ENCODE measurements at regions not wholly inside any gene's neighbourhood (a gene's known extent, or its start where the extent isn't known, plus 50 kb on each side); places are given as distances from the start of the nearest gene placed in this dataset.
A peak's percentile ranks its signal among the peaks of the same experiment; 100 is the strongest.

DNA sequence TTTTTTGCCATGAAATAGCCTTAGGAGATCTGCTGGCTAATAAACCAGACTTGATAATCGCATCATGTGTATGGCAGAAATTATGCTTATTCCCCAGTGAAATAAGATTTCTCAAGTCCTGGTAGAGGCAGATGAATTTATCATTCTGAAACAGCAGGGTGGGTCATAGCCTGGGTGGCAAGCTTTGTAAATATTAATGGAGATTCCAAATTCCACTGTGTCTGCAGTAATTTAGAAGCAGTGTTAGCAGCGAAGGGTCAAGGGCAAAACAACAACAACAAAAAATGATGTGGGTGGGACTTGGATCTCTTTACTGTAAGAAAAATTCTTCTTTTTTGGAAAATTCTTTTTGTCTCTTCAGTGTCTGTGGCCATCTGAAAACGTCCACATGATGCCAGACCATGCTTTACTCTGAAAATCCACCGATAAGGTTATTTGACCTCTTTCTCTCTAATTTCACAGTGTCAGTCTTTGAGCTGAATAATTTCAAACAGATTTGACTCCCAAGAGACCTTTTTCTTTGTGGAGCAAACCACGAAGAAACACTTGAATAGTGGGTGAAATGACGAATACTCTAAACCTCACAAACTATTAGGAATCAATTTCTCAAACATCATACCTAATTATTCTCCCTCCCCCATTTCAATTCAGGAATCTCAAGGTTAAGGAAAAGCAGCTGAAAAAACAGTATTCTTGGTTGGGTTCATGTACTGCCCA lies 106.0 kb upstream of the RPS23 start:
- no peak for DNase-seq

DNA sequence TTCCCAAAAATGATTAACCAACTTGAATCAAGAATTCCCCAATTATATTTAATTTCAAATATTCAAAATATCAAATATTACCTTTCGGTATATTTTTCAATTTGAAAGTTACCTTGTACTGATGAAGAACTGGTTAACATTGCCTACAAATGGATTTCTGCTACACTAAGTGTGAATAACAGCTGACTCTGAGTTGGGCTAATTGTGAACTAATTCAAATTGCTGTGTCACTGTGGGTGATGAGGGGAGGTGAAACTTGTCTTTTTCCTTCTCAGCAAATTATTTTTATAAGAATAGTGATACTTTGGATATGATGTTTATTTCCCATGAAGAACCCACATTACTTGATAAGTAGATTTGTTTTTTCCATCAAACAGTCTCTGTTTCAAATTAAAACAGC lies 103.4 kb upstream of the RPS23 start:
- no peak for DNase-seq

DNA sequence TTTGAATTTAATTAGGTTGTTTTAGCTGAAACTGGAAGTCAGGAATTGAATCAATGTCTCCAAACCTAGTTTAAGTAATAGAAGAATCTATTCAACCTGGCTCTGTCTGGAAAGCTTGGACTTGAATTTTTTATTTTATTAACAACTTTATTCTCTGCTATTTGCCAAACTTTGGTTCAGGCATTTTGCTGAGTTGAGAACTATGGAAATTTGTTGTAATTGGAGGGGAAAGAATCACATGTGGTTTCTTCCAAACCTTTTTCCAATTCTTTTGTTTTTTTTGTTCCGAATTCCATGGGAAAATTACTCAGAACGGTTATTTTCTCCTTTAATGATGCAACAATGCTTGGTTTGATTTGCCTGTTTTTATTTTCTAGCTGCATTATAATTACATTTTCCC lies 98.2 kb upstream of the RPS23 start:
- no peak for DNase-seq

DNA sequence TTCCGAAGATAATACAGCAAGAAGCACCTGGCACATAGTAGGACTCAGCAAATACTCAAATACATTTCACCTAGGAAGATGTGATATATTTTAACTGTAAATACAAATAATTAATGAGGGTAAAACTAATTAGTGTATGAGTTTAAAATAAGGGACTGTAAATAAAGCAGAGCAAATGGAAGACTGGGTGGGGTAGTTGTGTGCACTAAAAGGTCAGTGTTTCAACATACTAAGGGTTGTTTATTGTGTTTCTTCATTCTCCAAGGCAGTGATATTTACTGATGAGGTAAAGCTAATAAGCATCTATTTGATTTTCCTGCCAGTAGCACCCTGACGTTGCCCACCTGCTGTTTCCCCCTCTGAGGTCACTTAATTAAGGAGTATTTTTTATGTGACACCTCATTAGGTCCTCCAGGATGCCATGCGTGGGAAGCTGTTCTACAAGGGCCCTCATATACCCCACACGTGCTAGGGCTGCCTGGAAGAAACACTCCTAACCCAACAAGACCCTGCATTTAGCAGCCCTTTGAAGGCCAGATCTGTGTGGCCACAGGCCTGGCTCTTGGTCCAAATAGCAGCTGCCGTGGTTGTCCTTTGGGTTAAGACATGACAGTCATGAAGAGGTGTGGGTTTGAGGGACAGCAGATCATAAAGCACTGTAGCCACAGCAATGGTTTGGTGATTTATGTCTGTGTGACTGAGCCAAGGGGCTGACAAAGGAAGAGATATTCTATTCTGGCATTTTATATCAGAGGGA lies 97.5 kb upstream of the RPS23 start:
- no peak for DNase-seq

DNA sequence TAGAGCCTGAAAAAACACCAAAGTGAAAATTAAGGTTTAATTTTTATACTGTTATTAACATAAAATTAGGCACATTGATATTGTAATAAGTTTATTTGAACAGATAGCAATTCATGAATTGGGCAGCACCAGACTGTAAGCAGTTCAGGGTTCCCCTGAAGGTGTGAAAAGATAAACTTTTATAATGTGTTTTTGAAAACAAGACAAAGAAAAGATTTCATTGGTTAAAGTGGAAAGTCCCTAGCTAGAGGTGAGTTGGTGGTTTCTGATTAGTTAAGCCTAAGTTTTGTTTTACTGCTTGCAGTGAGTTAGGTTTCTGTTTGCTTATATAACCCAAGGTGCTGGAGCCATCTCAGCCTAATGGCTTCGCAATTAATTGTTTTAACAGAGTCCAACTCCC lies 96.5 kb upstream of the RPS23 start:
- no peak for DNase-seq

DNA sequence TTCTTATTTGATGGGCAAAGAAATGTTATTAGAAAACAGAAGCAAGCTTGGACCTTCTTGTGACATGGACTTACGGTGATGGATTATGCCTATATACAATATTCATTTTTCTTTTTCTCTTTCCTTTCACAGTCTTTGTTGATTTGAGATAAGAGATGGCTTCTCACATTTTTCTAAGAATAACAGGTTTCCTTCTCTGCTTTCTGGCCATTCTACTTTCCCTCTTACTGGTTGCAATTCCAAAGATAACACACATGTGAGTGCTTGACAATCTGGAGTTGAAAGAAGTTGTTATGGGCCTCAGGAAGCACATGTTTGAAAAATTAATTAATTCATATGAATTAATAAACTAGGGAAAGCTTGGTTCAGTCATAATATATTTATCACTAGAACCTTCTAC lies 89.8 kb upstream of the RPS23 start:
- DNase-seq, result no peak

DNA sequence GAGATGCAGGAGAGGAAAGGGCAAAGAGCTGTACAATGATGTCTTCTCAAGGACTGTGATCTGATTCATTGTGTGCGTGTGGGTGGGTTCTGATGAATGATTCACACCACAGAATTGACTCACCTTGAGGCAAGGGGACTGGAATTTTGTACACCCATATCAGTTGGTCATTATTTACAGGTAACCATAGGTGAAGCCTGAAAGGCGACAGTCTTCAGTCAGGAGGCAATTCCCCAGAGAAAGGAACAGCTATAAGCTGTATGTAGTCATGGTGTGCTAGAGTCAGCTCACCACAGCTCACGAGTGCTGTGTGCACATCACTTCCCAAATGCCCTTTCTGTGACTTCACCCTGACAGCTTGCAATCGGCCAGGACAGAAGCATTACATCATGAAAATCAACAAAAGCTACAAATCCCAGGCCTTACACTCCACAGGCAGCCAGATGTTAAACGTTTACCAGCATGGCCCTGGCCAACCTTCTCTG lies 87.6 kb upstream of the RPS23 start:
- no peak for DNase-seq

DNA sequence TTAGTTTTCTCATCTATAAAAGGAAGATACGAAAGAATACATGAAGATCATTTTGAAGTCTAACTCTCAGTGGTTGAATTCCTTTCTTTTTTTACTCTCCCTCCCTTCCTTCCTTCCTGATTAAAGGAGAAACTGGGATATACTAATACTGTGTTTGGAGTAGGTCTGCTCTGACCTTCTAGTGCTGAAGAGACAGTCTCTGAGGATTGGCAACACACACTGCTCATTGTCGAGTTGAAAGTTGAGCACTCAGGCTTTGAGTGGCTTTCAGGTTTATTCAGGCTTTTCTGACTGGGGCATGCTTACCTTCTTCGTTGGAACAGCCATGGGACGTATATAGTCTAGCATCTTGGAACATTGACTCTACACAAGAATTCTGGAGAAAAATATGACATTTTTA lies 86.9 kb upstream of the RPS23 start:
- DNase-seq, result no peak

DNA sequence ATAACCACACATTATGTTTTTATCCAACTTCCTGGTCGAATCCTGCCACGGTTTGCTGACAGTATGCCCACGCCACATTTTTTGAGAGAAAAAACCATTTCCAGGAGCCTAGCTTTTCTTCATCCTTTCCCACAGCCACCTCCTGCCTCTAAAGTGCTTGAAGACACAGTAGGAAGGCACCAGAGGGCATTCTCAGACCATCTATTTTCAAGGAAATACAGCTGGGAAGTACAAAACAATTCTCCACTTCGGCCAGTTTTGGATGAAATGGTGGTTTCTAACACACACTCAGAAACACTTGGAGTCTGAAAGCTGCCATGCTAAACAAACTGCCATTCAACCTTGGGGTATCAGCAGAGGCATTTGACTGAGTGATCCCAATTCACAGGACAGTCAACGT lies 86.3 kb upstream of the RPS23 start:
- DNase-seq, result peak; percentile 30

DNA sequence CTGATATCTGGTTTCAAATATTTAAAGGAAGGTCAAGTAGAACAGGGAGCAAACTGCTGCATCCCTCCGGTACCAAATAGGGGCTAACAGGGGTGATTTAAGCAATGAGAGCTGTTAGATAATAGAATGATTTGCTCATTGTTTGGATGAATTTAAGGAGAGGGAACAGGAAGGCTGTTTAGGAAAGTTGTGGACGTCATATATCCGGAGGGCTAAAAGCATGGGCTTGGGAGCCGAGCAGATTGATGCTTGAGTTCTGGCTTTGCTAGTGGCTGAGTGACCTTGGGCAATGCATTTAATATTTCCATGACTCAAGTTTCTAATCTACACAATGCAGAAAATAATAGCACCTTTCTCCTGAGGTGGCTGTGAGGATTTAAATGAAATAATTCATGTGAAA lies 85.4 kb upstream of the RPS23 start:
- no peak for DNase-seq

DNA sequence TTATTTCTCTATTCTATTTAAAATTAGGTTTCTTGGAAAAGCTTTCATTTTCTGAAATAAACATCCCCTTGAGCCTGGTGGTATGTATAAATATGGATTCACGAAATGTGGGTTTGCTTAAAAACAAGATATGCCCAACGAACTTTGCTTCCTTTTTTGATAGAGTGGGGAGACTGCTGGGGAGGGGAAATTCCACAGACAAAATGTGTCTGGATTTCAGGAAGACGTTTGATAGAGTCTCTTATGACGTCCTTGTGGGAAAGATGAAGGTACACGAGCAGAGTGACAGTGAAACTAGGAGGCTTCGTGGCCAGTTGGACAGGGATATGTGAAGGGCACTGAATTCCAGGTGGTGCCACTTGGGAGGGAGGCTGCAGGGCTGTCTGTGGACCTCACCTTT lies 84.5 kb upstream of the RPS23 start:
- no peak for DNase-seq

DNA sequence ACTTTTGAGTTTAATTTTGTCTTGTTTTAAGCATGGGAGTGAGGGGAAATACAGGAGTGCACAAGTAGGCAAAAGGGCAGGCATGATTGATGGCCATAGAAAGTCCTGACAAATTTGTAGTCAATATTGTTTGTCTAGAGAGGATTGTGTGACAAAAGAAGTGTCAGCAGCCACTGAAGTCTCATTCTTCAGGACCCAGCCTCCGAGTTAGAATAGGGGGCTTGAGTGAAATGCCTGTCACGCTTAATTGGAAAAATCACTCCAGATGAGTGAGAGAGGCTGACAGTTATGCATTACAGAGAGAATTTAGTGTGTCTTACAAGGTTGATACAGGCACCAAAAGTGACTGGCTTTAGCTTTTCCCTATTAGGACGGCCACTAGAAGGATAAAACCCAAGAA lies 81.9 kb upstream of the RPS23 start:
- no peak for DNase-seq

DNA sequence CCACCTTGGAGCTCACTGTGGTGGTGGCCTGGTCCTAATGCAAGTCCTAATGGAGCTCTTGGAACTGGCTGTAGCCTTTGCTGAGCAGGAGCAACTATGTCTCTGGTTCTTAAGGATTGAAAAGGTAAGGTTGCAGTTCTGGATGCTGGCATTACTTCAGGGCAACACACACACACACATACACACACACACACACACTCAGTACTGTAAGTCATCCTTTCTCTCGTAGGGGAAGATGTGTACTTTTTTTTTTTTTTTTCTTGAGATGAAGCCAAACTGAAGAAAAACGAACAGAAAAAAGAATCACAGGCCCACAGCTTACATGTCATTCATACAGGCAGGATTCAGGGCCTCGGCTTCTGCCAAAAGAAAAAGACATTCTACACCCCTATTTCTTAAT lies 81.1 kb upstream of the RPS23 start:
- no peak for DNase-seq

DNA sequence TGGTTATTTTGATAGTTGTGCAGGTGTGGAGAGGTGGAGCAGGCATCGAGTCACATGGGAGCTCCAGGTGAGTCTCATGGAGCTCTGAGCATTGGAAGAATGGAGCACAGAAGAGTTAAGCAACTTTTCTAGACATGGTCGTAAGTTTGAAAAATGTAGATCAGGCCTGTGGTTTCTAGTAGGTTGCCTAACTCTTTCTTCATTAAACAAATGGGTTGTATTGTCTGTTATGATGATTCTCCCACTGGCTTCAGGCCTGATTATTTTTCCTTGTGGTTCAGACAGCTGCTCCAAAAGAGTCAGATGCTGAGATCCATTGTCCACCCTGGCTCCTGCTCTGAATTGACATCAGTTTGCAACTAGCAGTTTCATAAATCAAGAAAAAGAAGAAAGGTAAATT lies 80.3 kb upstream of the RPS23 start:
- DNase-seq, result no peak

DNA sequence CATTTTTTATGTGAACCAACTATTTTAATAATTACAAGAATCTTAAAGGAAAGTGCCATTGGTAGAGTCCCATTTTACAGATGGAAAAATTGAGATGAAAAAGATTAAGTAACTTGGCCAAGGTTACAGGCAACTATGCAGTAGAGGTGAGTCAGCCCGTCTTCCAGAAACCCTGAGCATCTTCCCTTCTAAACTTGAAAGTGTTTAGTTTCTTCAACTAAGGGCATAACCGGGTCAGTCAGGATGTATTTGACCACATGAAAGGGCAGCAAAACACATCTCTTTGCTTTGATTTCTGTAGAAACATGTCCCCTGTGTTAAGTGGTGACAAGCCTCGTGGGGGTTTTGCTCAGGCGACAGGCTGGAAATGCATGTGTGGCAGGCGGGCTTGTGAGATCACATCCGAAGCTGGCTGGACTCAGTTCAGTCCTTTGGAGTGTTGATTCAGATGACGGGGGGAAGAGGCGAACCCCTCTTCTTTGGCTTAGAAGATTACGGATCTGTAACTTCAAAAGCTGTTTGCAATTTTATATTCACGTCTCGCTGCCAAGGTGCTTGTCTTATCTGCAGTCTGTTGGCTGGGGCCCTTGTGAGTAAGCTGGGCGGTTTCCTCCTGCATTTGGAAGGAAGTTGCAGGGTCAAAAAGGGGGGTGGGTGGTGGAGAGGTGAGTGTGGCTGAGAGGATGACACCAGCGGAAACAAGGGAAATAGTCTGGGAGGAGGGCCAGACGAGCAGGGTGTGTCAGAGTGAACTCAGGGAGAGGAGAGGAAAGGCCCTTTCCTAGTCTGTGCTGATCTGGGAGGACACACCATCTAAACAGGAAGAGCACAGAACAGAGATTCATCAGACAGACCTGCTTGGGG lies 78.9 kb upstream of the RPS23 start:
- DNase-seq, result peak; percentile 70

DNA sequence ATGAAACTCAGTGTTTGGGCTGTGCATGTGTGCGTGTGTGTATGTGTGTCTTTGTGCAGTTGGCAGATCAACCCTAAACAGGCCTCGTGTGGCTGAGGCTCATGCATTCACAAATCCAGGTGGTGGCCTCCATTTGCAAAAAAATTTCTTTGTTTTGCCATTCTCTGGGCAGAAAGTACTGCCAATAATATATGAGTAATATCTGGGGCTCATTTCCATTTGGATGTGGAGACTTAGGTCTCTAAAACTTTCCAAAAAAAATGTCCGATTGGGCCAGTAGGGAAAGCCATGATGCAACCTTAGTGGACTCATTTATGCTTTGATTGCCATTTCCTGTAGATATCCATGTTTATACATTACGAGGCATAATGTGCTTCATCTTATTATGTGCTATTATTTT lies 77.9 kb upstream of the RPS23 start:
- no peak for DNase-seq

DNA sequence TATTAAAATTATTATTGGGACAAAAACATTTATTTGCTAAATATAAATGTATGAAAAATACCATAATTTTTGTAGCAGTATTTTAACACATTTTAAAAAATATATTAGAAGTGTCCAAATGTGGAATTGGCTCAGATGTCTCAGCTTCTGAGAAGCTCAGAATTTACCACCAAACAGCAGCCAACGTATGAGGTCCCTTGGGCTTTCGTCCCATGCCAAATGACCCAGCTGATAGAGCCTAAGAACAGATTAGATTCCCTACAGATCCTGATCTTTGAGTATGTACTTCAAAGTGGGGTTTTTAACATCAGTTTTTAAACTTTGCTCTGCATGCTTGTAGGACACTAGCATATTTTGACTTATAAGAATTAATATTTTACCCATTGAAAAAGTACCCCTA lies 77.3 kb upstream of the RPS23 start:
- no peak for DNase-seq

DNA sequence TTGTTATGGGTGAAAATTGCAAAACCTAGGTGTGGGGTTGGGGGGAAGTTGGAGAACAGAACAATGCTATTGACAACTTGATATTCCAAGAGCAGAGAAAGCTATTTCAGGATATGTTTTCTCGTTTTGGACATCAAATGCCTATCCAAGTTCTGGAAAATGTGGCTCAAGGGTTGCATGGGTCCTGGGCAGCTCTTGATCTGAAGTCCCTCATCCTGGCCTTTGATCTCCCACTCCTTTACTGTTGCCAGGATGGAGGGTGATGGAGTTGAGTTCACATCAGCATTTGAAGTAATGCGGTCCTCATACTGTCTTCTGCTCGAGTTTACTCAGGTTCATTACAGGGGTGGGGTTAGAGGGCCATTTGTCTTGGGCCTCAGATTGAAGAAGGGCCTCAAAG lies 76.9 kb upstream of the RPS23 start:
- no peak for DNase-seq

DNA sequence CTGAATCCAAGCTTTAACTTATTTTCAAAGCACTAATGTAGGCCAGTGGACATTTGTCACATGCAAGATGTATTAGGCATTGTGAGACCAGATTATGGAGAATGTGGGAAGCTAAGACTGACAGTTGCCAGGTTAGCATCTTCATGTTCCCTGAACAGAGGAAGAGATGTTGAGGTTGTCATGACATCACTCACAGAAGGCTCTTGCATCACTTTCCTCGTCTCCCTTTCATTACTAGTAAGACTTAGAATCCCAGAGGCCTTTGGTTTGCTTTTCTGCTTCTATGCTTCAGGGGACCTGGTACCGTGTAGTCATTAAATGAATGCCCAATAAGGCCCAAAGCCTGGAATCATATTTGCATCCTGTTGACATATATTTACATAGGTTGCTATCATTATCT lies 76.4 kb upstream of the RPS23 start:
- DNase-seq, result no peak

DNA sequence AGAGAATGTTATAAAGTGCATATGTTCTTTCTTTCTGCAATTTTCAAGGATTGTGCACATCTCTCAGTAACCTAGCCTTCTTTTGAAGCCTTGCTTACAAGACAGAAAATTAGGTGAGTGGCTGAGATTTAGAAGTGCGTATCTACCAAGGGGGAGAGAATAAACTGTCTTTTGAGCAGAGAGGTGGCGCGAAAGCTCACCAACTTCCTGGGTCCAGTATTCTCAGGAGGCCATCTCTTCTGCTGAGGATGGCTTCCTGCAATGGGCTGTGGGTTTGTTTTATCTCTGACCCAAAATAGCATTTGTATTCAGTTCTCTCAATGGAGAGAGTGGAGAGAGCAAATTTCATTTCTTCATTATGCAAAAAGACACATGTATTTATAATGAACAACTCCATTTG lies 75.4 kb upstream of the RPS23 start:
- DNase-seq, result no peak

DNA sequence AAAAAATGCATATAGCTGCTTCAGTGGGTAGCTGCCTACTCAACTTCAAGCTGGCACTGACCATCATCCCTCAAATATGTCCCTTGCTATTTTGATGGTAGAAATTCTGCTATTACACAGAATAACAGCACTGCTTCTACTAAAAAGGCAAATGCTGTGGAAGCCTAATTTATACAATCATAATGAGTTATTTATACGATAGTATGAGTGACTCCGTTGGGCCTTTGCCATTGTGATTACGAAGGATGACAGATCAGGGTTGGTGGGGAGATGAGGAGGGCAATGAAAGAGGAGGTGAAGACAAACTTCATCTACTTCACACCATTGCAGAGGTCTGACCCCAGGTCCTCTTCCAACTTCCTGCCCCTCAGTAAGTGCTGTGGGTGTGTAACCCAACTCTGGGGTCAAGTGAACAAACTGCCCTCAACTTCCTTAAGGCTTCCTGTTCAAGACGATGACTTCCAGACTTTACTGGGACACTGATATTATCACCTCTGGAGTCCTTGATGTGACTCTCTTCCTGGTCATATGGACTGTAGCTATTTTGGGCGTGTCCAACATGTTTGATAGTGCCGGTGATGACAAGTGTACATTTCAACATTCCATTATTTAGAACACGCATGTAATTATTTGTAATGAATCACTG lies 74.1 kb upstream of the RPS23 start:
- DNase-seq, result peak; percentile 8

DNA sequence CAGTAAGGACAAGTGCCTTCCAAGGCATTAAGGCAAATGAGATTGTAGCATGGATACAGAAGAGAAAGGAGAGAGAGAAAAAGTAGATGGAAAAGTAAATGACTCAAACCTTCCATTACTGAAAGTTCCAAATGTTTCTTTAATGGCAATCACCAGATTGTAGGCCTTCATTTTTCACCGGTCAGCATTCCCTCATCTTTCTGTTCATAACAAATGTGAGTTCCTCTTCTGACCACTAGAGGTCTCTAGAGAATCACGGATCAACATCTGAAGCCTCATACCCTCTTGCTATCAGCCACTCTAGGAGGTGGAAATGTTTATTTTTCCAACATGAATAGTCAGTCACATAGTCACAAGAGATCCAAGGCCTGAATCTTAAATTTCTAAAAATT lies 73.6 kb upstream of the RPS23 start:
- peak; percentile 40 for DNase-seq

DNA sequence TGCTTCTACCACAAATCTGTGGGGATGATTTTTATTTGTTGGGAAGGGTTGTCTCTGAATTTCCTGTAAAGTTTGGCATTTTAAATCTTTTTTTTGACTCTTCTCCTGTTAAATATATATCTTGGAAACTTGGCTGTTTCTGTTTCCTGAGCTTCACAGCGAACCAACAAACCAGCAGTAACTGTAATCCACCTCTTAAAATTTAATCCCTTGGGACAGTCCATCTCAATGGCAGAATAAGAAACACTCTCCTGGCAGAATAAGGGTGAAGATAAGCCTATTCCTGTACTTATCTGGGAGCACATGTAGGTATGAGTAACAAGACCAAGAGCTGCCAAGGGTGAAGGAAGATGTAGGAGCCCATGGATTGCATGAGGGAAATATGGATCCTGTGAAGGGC lies 73.1 kb upstream of the RPS23 start:
- no peak for DNase-seq
